PC-9 (cell line): ENCODE measurements at regions not wholly inside any gene's neighbourhood (a gene's known extent, or its start where the extent isn't known, plus 50 kb on each side); places are given as distances from the start of the nearest gene placed in this dataset.

Experiments used
- EZH2 ChIP-seq: fragments of 200-600 bp; sonication (generic); IDR thresholded peaks from 2 replicates; pipeline ENCODE4 v1.8.0; 2017; ENCODE audit warnings: antibody characterized with exemption, low read depth
- TF ChIP-seq, protein P1 (sequence below): fragments of 200-600 bp; sonication (generic); conservative IDR thresholded peaks from 2 replicates; pipeline ENCODE4 v1.6.1; 2017; ENCODE audit warnings: mixed run types, antibody characterized with exemption, mild to moderate bottlenecking, moderate library complexity

DNA sequence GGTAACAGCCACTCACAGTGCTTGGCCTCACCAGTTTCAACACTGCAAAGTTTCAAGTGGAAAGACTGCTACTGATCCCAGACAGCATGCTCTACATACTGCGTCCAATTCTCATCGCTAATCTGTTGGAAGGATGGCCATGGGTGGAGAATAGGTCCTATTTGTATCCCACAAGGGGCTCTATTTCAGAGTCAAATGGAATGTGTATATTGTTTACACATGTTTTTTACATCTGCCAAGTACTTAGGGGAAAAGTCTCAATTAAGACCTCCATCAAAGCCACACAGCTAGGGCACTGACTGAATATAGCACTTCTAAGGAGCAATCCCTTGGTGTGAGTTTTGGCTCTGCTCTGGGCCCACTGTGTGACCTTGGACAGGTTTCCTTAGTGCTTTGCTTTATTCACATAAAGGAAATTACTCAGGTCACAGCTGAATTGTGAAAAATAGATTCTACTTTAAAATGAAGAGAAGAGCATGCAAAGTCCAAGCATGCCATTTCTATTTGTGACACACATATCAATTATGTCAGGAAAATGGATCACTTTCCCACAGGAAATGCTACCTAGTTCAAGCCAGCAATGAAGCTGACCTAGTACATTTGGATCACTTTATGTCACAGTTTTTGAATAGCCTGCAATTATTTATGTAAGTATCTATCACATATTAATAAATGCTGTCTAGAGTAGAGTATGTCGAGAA lies 112.9 kb upstream of the STK17B start:
- TF ChIP-seq, protein P1, sequence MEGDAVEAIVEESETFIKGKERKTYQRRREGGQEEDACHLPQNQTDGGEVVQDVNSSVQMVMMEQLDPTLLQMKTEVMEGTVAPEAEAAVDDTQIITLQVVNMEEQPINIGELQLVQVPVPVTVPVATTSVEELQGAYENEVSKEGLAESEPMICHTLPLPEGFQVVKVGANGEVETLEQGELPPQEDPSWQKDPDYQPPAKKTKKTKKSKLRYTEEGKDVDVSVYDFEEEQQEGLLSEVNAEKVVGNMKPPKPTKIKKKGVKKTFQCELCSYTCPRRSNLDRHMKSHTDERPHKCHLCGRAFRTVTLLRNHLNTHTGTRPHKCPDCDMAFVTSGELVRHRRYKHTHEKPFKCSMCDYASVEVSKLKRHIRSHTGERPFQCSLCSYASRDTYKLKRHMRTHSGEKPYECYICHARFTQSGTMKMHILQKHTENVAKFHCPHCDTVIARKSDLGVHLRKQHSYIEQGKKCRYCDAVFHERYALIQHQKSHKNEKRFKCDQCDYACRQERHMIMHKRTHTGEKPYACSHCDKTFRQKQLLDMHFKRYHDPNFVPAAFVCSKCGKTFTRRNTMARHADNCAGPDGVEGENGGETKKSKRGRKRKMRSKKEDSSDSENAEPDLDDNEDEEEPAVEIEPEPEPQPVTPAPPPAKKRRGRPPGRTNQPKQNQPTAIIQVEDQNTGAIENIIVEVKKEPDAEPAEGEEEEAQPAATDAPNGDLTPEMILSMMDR = no peak
- no peak for TF ChIP-seq EZH2
